HG02798 (cell line): ENCODE measurements at regions not wholly inside any gene's neighbourhood (a gene's known extent, or its start where the extent isn't known, plus 50 kb on each side); places are given as distances from the start of the nearest gene placed in this dataset.
"Not testable (repeated sequence)": the region's sequence is repeated elsewhere in the genome, so short reads cannot be mapped to it uniquely, and the experiment has no call there.

Source experiments
- ATAC-seq: cut with Tn5 transposase; IDR thresholded peaks from one replicate; pipeline ENCODE4 v1.9.1; 2021; ENCODE audit warnings: mild to moderate bottlenecking; ENCODE audit not compliant: unreplicated experiment, poor library complexity

GRCh38 chr2:35651688-35652323 is 703.8 kb upstream of the CRIM1 start:
- no peak for ATAC-seq

DNA sequence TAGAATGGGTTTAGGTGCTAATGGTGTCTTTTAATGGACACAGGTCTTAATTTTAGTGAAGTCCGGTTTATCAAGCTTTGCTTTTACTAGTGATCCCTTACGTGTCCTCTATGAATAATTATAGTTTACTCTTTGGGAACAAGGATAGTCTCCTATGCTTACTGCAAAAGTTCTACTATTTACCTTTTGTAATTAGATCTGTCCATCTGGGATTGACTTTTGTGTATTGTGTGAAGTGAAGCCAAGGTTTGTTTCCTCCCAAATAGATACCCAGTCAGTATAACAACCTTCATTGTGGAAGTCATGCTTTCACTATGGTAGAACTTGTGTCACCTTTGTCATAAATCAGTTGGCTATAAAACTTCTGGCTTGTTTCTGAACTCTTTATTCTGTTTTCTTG is 740.9 kb upstream of the CRIM1 start:
- ATAC-seq: no peak

DNA sequence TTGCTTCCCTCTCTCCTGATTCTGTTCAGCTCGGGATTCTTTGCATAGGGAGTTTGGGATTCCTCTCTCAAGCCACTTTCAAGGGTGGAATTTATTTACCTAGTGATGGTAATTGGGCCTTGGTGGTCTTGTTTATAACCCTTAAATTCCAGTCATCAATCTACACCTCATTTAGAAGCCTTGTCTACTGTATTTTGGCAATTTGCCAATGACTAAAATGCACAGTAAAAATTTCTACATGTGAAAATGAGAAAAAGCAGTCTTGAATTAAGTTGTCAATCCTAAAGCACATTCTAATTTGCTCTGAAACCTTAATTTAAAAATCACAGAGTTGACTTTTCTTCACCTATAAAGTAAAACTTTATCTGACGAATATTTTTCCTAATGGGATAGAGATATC is 749.2 kb upstream of the CRIM1 start:
- no peak for ATAC-seq

GRCh38 chr2:35598310-35598709 is 757.3 kb upstream of the CRIM1 start:
- ATAC-seq: no peak

- no peak for ATAC-seq
Observed at GRCh38 chr2:35591886-35592285, 763.7 kb upstream of the CRIM1 start.

DNA sequence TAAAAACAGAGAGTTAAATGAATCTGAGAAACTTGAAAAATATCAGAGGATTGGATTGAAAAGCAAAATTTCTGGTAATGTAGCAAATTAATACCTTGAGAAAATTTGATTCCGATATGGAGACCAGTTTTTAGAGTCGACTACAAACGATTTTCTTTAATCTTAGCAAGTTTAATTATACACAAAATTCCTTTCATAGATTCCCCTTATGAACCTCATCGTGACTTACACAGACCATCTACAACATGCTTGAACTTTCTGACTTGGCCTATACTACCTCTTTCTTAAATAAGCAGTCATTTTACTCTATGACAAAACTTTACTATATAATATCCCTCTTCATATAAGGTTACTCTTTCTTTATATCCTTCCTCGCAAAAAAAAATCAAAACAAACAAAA is 769.6 kb upstream of the CRIM1 start:
- ATAC-seq: no peak

- ATAC-seq: no peak
Observed at GRCh38 chr2:35582637-35583036, 772.9 kb upstream of the CRIM1 start.

GRCh38 chr2:35580956-35581355 is 774.6 kb upstream of the CRIM1 start:
- no peak for ATAC-seq

DNA sequence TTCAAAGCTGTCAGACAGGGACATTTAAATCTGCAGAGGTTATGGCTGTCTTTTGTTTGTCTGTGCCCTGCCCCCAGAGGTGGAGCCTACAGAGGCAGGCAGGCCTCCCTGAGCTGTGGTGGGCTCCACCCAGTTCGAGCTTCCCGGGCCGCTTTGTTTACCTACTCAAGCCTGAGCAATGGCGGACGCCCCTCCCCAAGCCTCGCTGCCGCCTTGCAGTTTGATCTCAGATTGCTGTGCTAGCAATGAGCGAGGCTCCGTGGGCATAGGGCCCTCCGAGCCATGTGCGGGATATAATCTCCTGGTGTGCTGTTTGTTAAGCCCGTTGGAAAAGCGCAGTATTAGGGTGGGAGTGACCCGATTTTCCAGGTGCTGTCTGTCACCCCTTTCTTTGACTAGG is 787.0 kb upstream of the CRIM1 start:
- ATAC-seq: not testable (repeated sequence)

DNA sequence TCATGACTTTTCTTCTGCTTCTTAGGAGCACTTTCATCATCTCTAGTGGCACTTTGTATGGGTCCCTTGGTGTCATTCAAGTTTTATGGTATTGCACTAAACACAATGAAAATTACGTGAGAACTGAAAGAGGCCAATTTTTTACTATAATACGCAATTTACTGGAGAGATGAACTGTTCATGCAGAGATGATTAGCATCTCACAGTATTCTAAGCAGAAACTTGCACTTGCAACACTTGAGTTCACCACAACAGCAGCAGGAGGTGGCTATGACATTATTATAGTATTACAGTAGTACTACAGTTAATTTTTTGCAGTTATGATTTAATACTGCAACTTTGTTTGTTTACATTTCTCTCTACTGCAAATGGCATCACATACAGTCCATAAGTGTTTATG is 793.1 kb upstream of the CRIM1 start:
- ATAC-seq: no peak

- no peak for ATAC-seq
Observed at GRCh38 chr2:35548171-35548570, 807.4 kb upstream of the CRIM1 start.

DNA sequence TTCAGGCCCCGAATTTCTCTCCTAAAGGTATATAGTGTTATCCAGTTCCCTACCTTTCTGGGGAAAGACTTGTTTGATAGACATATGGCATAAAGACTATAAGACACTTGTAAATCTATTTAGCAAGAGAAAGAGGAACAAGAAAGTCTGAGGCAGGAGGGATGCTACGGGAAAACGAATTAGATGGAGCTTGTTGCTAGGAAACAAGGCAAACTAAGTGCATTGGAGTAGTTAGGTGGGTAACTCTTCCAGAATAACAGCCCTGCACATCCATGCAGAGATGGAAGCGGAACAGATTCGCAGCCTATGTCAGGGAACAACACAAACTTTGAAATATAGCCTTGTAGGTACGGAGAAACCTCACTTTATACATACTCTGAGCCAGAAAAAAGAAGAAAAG is 810.3 kb upstream of the CRIM1 start:
- no peak for ATAC-seq

DNA sequence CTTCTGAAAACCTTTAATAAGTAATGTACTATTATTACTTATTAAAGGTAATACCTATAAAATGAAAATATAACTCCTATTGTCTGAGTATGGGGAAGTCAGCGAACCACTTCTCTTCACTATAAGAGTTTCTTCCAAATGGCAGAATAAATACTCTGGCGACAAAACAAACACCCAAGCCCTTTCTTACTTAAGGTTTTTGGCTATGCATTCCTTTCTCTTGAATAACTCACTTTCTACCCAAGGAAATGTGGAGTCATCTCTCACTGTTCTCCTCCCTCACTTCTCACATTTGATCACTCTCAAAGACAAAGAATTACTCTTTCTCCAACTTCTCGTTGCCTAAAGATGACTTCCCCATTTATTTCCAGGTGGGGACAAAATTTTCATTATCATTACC is 816.8 kb upstream of the CRIM1 start:
- ATAC-seq: no peak

GRCh38 chr2:35530615-35531135 is 824.9 kb upstream of the CRIM1 start:
- no peak for ATAC-seq

GRCh38 chr2:35526741-35527140 is 828.8 kb upstream of the CRIM1 start:
- ATAC-seq: no peak

GRCh38 chr2:35522450-35522849 is 833.1 kb upstream of the CRIM1 start:
- no peak for ATAC-seq

GRCh38 chr2:35510636-35511035 is 844.9 kb upstream of the CRIM1 start:
- no peak for ATAC-seq

GRCh38 chr2:35508601-35509000 is 847.0 kb upstream of the CRIM1 start:
- ATAC-seq: no peak

DNA sequence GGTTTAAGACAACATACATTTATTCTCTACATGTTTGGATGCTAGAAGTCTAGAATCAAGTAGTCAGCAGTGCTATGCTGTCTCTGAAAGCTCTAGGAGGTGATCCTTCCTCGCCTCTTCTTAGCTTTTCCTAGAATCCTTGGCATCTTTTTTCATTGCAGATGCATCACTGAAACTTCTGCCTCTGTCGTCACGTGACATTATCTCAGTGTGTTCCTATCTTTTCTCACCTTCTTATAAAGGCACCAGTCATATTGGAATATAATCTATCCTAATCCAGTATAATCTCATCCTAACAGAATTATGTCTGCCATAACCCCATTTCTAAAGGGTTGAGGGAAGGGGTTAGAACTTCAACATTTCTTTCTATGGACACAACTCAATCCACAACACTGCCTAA is 851.2 kb upstream of the CRIM1 start:
- ATAC-seq: no peak

GRCh38 chr2:35503738-35504199 is 851.8 kb upstream of the CRIM1 start:
- ATAC-seq: no peak

DNA sequence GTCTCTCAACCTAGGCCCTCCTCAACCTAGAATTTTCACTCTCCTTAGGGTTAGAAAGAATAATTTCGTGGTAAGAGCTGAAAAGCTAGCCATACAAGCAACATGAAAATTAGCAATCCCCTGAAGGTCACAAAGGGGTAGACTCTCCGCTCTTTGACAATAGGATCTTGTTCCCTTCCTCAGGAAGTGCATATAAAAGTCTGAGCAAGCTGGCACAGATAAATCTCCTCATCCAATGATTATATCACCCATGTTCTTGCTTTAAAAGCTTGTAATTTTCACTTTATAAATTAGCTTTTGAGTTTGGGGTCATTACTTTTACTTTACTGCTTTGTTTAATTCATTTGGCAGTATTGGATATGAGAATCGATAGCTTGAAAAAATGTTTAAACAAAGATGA is 852.3 kb upstream of the CRIM1 start:
- ATAC-seq: no peak

DNA sequence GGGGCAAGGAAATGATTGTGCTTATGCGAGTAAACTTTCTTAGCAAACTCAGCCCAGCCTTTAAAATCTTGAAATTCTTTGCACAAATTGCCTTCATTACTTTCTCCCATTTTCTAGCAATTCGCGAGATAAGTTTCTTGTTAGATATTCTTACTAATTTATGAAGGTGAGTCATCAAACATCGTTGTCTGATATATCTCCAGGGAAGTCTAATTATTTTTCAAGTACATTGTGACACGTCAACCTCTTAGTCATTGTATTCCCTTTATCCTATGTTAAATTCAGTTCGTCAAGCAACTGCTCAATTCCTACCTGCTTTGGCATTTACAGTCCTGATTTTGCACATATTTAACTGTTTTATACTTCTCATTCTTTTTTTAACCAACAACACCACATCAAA is 854.5 kb upstream of the CRIM1 start:
- no peak for ATAC-seq

- ATAC-seq: no peak
Observed at GRCh38 chr2:35496022-35496421, 859.6 kb upstream of the CRIM1 start.
